Liver (tissue), 8 donors: ENCODE measurements at regions not wholly inside any gene's neighbourhood (a gene's known extent, or its start where the extent isn't known, plus 50 kb on each side); places are given as distances from the start of the nearest gene placed in this dataset.

ENCODE experiments used
- DNase-seq: peaks from one replicate; pipeline ENCODE4 v3.0.0-alpha.2; 2017; ENCODE audit warnings: low spot score
- H3K27ac ChIP-seq, 2 donors: one replicate each; pipeline ENCODE4 v1.7.0; 2013; ENCODE audit warnings: inconsistent platforms in 2 of 2, low read length in 2 of 2, control low read depth in 1 of 2, low read depth in 1 of 2, mild to moderate bottlenecking in 1 of 2
- H3K27me3 ChIP-seq, 4 donors: one replicate each; pipeline versions ENCODE4 v1.6.1 to v1.7.0; 2013; ENCODE audit warnings: low read length in 3 of 4, inconsistent platforms in 1 of 4, mild to moderate bottlenecking in 1 of 4, moderate library complexity in 1 of 4; ENCODE audit not compliant: control insufficient read depth in 4 of 4, insufficient read depth in 4 of 4
- H3K36me3 ChIP-seq, 4 donors: one replicate each; pipeline versions ENCODE4 v1.6.1 to v1.7.0; 2013; ENCODE audit warnings: low read length in 3 of 4, mild to moderate bottlenecking in 3 of 4, low read depth in 1 of 4, moderate library complexity in 1 of 4; ENCODE audit not compliant: control insufficient read depth in 4 of 4, insufficient read depth in 3 of 4
- H3K4me1 ChIP-seq, 4 donors: one replicate each; pipeline versions ENCODE4 v1.6.1 to v1.7.0; 2013; ENCODE audit warnings: low read length in 3 of 4, mild to moderate bottlenecking in 3 of 4, moderate library complexity in 1 of 4; ENCODE audit not compliant: control insufficient read depth in 4 of 4, insufficient read depth in 4 of 4
- H3K4me3 ChIP-seq, 3 donors: one replicate each; pipeline versions ENCODE4 v1.6.1 to v1.7.0; 2013; ENCODE audit warnings: low read length in 3 of 3, control low read depth in 1 of 3, low read depth in 1 of 3, mild to moderate bottlenecking in 1 of 3
- H3K9ac ChIP-seq, 2 donors: one replicate each; pipeline ENCODE4 v1.7.0; 2013; ENCODE audit warnings: low read length in 2 of 2, mild to moderate bottlenecking in 2 of 2, moderate library complexity in 2 of 2, control low read depth in 1 of 2, low read depth in 1 of 2
- H3K9me3 ChIP-seq, 4 donors: one replicate each; pipeline versions ENCODE4 v1.6.1 to v1.7.0; 2013; ENCODE audit warnings: low read length in 3 of 4; ENCODE audit not compliant: control insufficient read depth in 4 of 4
- ATF3 ChIP-seq: IDR thresholded peaks from 2 replicates; pipeline ENCODE4 v1.6.1; 2016; ENCODE audit warnings: antibody characterized with exemption
- CTCF ChIP-seq: fragments of 150-350 bp; IDR thresholded peaks from 2 replicates; pipeline ENCODE4 v1.5.1; 2017; ENCODE audit warnings: improper control_type of control experiment, low read depth, low read length; ENCODE audit not compliant: missing input control
- EGR1 ChIP-seq, 2 donors: IDR thresholded peaks; 2 replicates each; pipeline ENCODE4 v1.6.1; 2016 to 2018; ENCODE audit warnings: antibody characterized with exemption in 2 of 2, low read depth in 2 of 2
- FOXA1 ChIP-seq: IDR thresholded peaks from 2 replicates; pipeline ENCODE4 v1.6.1; 2016; ENCODE audit warnings: antibody characterized with exemption
- FOXA2 ChIP-seq: IDR thresholded peaks from 2 replicates; pipeline ENCODE4 v1.6.1; 2016; ENCODE audit warnings: antibody characterized with exemption
- GABPA ChIP-seq, 2 donors: IDR thresholded peaks in 1 of 2; conservative IDR thresholded peaks in 1 of 2; 2 replicates each; pipeline ENCODE4 v1.6.1; 2016; ENCODE audit warnings: antibody characterized with exemption in 2 of 2, mild to moderate bottlenecking in 1 of 2, moderate library complexity in 1 of 2
- HNF4A ChIP-seq, 2 donors: conservative IDR thresholded peaks; 2 replicates each; pipeline ENCODE4 v1.6.1; 2016; ENCODE audit warnings: antibody characterized with exemption in 2 of 2, mild to moderate bottlenecking in 2 of 2
- HNF4G ChIP-seq: IDR thresholded peaks from 2 replicates; pipeline ENCODE4 v1.6.1; 2016; ENCODE audit warnings: antibody characterized with exemption
- JUND ChIP-seq, 2 donors: IDR thresholded peaks; 2 replicates each; pipeline ENCODE4 v1.6.1; 2016; ENCODE audit warnings: antibody characterized with exemption in 2 of 2
- MAX ChIP-seq: IDR thresholded peaks from 2 replicates; pipeline ENCODE4 v1.6.1; 2016; ENCODE audit warnings: antibody characterized with exemption
- NR2F2 ChIP-seq: IDR thresholded peaks from 2 replicates; pipeline ENCODE4 v1.6.1; 2016; ENCODE audit warnings: antibody characterized with exemption
- RAD21 ChIP-seq, 2 donors: IDR thresholded peaks; 2 replicates each; pipeline ENCODE4 v1.6.1; 2016; ENCODE audit warnings: antibody characterized with exemption in 2 of 2, mild to moderate bottlenecking in 2 of 2
- REST ChIP-seq: IDR thresholded peaks from 2 replicates; pipeline ENCODE4 v1.6.1; 2016; ENCODE audit warnings: antibody characterized with exemption, mild to moderate bottlenecking
- RXRA ChIP-seq, 2 donors: IDR thresholded peaks; 2 replicates each; pipeline ENCODE4 v1.6.1; 2017 to 2018; ENCODE audit warnings: antibody characterized with exemption in 2 of 2, mild to moderate bottlenecking in 1 of 2
- SP1 ChIP-seq: IDR thresholded peaks from 2 replicates; pipeline ENCODE4 v1.6.1; 2018; ENCODE audit warnings: antibody characterized with exemption, mild to moderate bottlenecking
- TAF1 ChIP-seq: conservative IDR thresholded peaks from 2 replicates; pipeline ENCODE4 v1.6.1; 2016; ENCODE audit warnings: antibody characterized with exemption, mild to moderate bottlenecking
- YY1 ChIP-seq: IDR thresholded peaks from 2 replicates; pipeline ENCODE4 v1.6.1; 2016; ENCODE audit warnings: antibody characterized with exemption, mild to moderate bottlenecking
- ZBTB33 ChIP-seq: IDR thresholded peaks from 2 replicates; pipeline ENCODE4 v1.6.1; 2016; ENCODE audit warnings: antibody characterized with exemption
- WGBS: extraction: QIAGEN DNeasy Blood & Tissue Kit; methylation state at CpG from one replicate; pipeline ENCODE4 v1.1.7; 2013; 5-methylcytosine and 5-hydroxymethylcytosine counted together
- donor health status: healthy.
- donor health status: healthy.
- donor health status: healthy.
- donor health status: healthy.
- donor health status: healthy.

GRCh38 chr1:22352355-22352754 lies 99.3 kb upstream of the ZBTB40 start:
- Histone ChIP-seq H3K9me3 (no peaks in the 10 kb centered on the region), H3K36me3 (no peaks in the 10 kb centered on the region), H3K4me3 (no peak overlapping the region), H3K9ac (no peak overlapping the region), H3K27me3 (peaks cover 0 to 6% (median 3%) of the 10 kb centered on the region in 4 donors), H3K4me1 (peaks cover 2 to 25% (median 24%) of the 10 kb centered on the region in 4 donors), H3K27ac (no peak overlapping the region)
- WGBS, result 86% methylated on average over 6 of the region's 6 CpGs
- no peak for TF ChIP-seq HNF4G
- no peak for TF ChIP-seq FOXA1
- no peak for TF ChIP-seq SP1
- TF ChIP-seq ATF3, result no peak
- TF ChIP-seq MAX, result no peak
- no peak for TF ChIP-seq CTCF
- no peak for TF ChIP-seq NR2F2
- no peak for TF ChIP-seq JUND (IDR thresholded peaks at IDR 0.05)
- TF ChIP-seq RAD21 (IDR thresholded peaks at IDR 0.05), result no peak
- TF ChIP-seq YY1, result no peak
- DNase-seq, result no peak

GRCh38 chr1:22352896-22353295 lies 98.8 kb upstream of the ZBTB40 start:
- Histone ChIP-seq H3K4me3 (no peak overlapping the region), H3K4me1 (peaks cover 2 to 20% (median 19%) of the 10 kb centered on the region in 4 donors), H3K9me3 (no peaks in the 10 kb centered on the region), H3K27me3 (peaks cover 0 to 6% (median 3%) of the 10 kb centered on the region in 4 donors), H3K27ac (no peak overlapping the region), H3K9ac (no peak overlapping the region), H3K36me3 (no peaks in the 10 kb centered on the region)
- 96% methylated on average over 7 of the region's 7 CpGs for WGBS
- DNase-seq, result no peak
- TF ChIP-seq ATF3 (no peak), SP1 (no peak), CTCF (no peak), MAX (no peak), GABPA (IDR thresholded peaks at IDR 0.05 in 1 of 2, conservative IDR thresholded peaks at IDR 0.05 in 1 of 2) (no peak), TAF1 (no peak), EGR1 (IDR thresholded peaks at IDR 0.05; ENCODE audit: low read depth in 2 of 2) (no peak), HNF4G (no peak), FOXA2 (no peak), FOXA1 (no peak), HNF4A (conservative IDR thresholded peaks at IDR 0.05) (no peak), JUND (IDR thresholded peaks at IDR 0.05) (no peak), ZBTB33 (no peak), NR2F2 (no peak), REST (no peak), RAD21 (IDR thresholded peaks at IDR 0.05) (no peak), YY1 (no peak), RXRA (IDR thresholded peaks at IDR 0.05) (no peak)
